Cardiac muscle cell (in vitro differentiated cells and primary cell): ENCODE measurements at regions not wholly inside any gene's neighbourhood (a gene's known extent, or its start where the extent isn't known, plus 50 kb on each side); places are given as distances from the start of the nearest gene placed in this dataset.
A peak's percentile ranks its signal among the peaks of the same experiment; 100 is the strongest.

ENCODE experiments used
- DNase-seq, 2 donors: peaks; one replicate each; pipeline versions ENCODE4 v3.0.0 to v3.0.0-alpha.2; 2010 to 2017; ENCODE audit warnings: low read depth in 1 of 2, low spot score in 1 of 2
- H3K27ac ChIP-seq: fragments of 200-600 bp; sonication (generic); 2 replicates; pipeline ENCODE4 v1.5.1; 2016
- H3K27me3 ChIP-seq: fragments of 200-600 bp; sonication (generic); 2 replicates; pipeline ENCODE4 v1.6.0; 2016; ENCODE audit warnings: control low read depth
- H3K36me3 ChIP-seq: fragments of 200-600 bp; sonication (generic); 2 replicates; pipeline ENCODE4 v1.5.1; 2016; ENCODE audit warnings: control low read depth
- H3K4me1 ChIP-seq: fragments of 200-600 bp; sonication (generic); 2 replicates; pipeline ENCODE4 v1.8.1; 2017; ENCODE audit warnings: low read depth, mild to moderate bottlenecking, mixed run types
- H3K4me3 ChIP-seq: fragments of 200-600 bp; sonication (generic); 2 replicates; pipeline ENCODE4 v1.5.1; 2016; ENCODE audit warnings: mild to moderate bottlenecking
- H3K9me3 ChIP-seq: fragments of 200-600 bp; sonication (generic); 2 replicates; pipeline ENCODE4 v1.5.1; 2017; ENCODE audit warnings: low read depth, mild to moderate bottlenecking, control low read depth
- CTCF ChIP-seq: IDR thresholded peaks from 2 replicates; pipeline ENCODE4 v1.5.1; 2012; ENCODE audit warnings: low read depth, mild to moderate bottlenecking, low read length

- Histone ChIP-seq H3K27ac (no peak overlapping the region), H3K4me1 (no peaks in the 10 kb centered on the region)
Observed at GRCh38 chr13:34361560-34361959, 543.6 kb downstream of the RFC3 start.

DNA sequence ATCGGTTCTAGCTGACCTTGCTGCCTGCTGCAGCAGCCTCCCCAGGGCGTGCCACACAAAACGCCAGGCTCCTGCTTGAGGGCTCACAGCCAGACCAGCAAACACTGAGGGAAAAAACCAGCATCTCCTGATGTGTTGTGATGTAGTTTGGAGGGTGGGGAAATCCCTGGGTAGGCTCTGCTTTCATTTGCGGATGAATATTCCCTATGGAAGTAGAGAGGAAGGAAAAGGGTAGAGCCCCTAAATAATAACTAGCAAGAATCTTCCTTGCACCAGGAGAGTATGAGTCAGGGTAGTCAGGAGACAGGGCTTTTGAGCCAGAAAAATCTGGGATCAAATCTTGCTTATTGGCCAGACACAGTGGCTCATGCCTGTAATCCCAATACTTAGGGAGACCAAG is 545.3 kb downstream of the RFC3 start:
- H3K4me1 ChIP-seq, result no peaks in the 10 kb centered on the region

More at GRCh38 chr13:34361560-34361959, 543.6 kb downstream of the RFC3 start:
- Histone ChIP-seq H3K4me3 (no peak overlapping the region), H3K27me3 (no peaks in the 10 kb centered on the region), H3K9me3 (no peaks in the 10 kb centered on the region), H3K36me3 (no peaks in the 10 kb centered on the region)
- DNase-seq, result no peak
- no peak for TF ChIP-seq CTCF

GRCh38 chr13:34364633-34365032 is 546.7 kb downstream of the RFC3 start:
- no peaks in the 10 kb centered on the region for H3K9me3 ChIP-seq
- H3K27me3 ChIP-seq, result no peaks in the 10 kb centered on the region
- no peak for TF ChIP-seq CTCF
- peak in 1 of 2 donors; percentile 45 for DNase-seq
- no peaks in the 10 kb centered on the region for H3K4me1 ChIP-seq
- H3K4me3 ChIP-seq, result no peak overlapping the region
- no peaks in the 10 kb centered on the region for H3K36me3 ChIP-seq
- no peak overlapping the region for H3K27ac ChIP-seq

More for the DNA sequence above, 545.3 kb downstream of the RFC3 start:
- TF ChIP-seq CTCF, result no peak
- H3K4me3 ChIP-seq, result no peak overlapping the region
- H3K27ac ChIP-seq, result no peak overlapping the region
- no peak for DNase-seq
- H3K36me3 ChIP-seq, result no peaks in the 10 kb centered on the region
- no peaks in the 10 kb centered on the region for H3K27me3 ChIP-seq
- no peaks in the 10 kb centered on the region for H3K9me3 ChIP-seq

GRCh38 chr13:34369931-34370330 is 552.0 kb downstream of the RFC3 start:
- no peaks in the 10 kb centered on the region for H3K27me3 ChIP-seq
- no peak overlapping the region for H3K27ac ChIP-seq
- H3K4me3 ChIP-seq, result no peak overlapping the region
- no peaks in the 10 kb centered on the region for H3K9me3 ChIP-seq
- H3K4me1 ChIP-seq, result no peaks in the 10 kb centered on the region
- no peaks in the 10 kb centered on the region for H3K36me3 ChIP-seq
- no peak for TF ChIP-seq CTCF
- no peak for DNase-seq

- H3K4me1 ChIP-seq, result no peaks in the 10 kb centered on the region
- H3K36me3 ChIP-seq, result no peaks in the 10 kb centered on the region
- no peaks in the 10 kb centered on the region for H3K27me3 ChIP-seq
- H3K9me3 ChIP-seq, result no peaks in the 10 kb centered on the region
- H3K4me3 ChIP-seq, result no peak overlapping the region
- DNase-seq, result no peak
- TF ChIP-seq CTCF, result no peak
- no peak overlapping the region for H3K27ac ChIP-seq
Observed at GRCh38 chr13:34371108-34371507, 553.2 kb downstream of the RFC3 start.
